GM23338 (cell line): ENCODE measurements at regions not wholly inside any gene's neighbourhood (a gene's known extent, or its start where the extent isn't known, plus 50 kb on each side); places are given as distances from the start of the nearest gene placed in this dataset.

Source experiments
- EZH2phosphoT487 ChIP-seq: fragments of 200-600 bp; sonication (generic); IDR thresholded peaks from one replicate; pipeline ENCODE4 v1.8.1; 2018; ENCODE audit warnings: antibody characterized with exemption; ENCODE audit not compliant: unreplicated experiment
- REST ChIP-seq: IDR thresholded peaks from one replicate; pipeline ENCODE4 v1.6.1; 2018; ENCODE audit warnings: antibody characterized with exemption; ENCODE audit not compliant: unreplicated experiment
- ZNF462 ChIP-seq: fragments of 250-450 bp; sonication (Bioruptor Pico); IDR thresholded peaks from 2 replicates; pipeline ENCODE4 v1.5.0; 2020; ENCODE audit warnings: mild to moderate bottlenecking, moderate library complexity

GRCh38 chr13:73166204-73166603, 107.4 kb downstream of the KLF5 start (continued):
- TF ChIP-seq ZNF462 (CRISPR knock-in tag) (no peak), EZH2phosphoT487 (no peak), REST (no peak)
